OCI-LY7 (cell line): ENCODE measurements at regions not wholly inside any gene's neighbourhood (a gene's known extent, or its start where the extent isn't known, plus 50 kb on each side); places are given as distances from the start of the nearest gene placed in this dataset.
A peak's percentile ranks its signal among the peaks of the same experiment; 100 is the strongest.

Source experiments
- BruUV-seq: library from RNA; stranded (reverse); fragments of 400-500 nt; replicated peaks from 2 replicates; lab custom pipeline; 2021; lab: Mats Ljungman, UMichigan
- CTCF ChIA-PET: fragments of 300-600 bp; sonication (Branson Sonifier 250); formaldehyde crosslinking; loops from one replicate; lab custom pipeline; 2022; ENCODE audit warnings: antibody characterized with exemption; ENCODE audit not compliant: unreplicated experiment; lab: Charles Lee
- POLR2A ChIA-PET: fragments of 300-600 bp; sonication (Branson Sonifier 250); formaldehyde crosslinking; loops from one replicate; lab custom pipeline; 2022; ENCODE audit warnings: antibody characterized with exemption; lab: Charles Lee
- DNase-seq: peaks from one replicate; pipeline ENCODE4 v3.0.0-alpha.2; 2015; ENCODE audit warnings: low spot score
- H2AFZ ChIP-seq: fragments of 200-600 bp; sonication (generic), shearing (Covaris generic); 2 replicates; pipeline ENCODE4 v1.6.1; 2014; ENCODE audit warnings: mild to moderate bottlenecking, antibody characterized with exemption, low read length, moderate library complexity
- H3K27ac ChIP-seq: fragments of 200-600 bp; sonication (generic); 2 replicates; pipeline ENCODE4 v1.5.1; 2014; ENCODE audit warnings: mixed run types, low read depth, mild to moderate bottlenecking, moderate library complexity, low read length, inconsistent platforms; ENCODE audit not compliant: poor library complexity, severe bottlenecking
- H3K36me3 ChIP-seq: fragments of 200-600 bp; sonication (generic); 2 replicates; pipeline ENCODE4 v1.6.1; 2014; ENCODE audit warnings: mild to moderate bottlenecking, antibody characterized with exemption, low read length, moderate library complexity, mixed read lengths; ENCODE audit not compliant: insufficient read depth
- H3K4me1 ChIP-seq: fragments of 200-600 bp; sonication (generic); 2 replicates; pipeline ENCODE4 v1.5.1; 2014; ENCODE audit warnings: mild to moderate bottlenecking, low read length; ENCODE audit not compliant: insufficient read depth, poor library complexity, severe bottlenecking
- H3K4me2 ChIP-seq: fragments of 200-600 bp; sonication (generic); 2 replicates; pipeline ENCODE4 v1.6.1; 2014; ENCODE audit warnings: mild to moderate bottlenecking, low read length
- H3K4me3 ChIP-seq: fragments of 200-600 bp; sonication (generic); 2 replicates; pipeline ENCODE4 v1.5.1; 2014; ENCODE audit warnings: mild to moderate bottlenecking, low read depth, low read length; ENCODE audit not compliant: poor library complexity, severe bottlenecking
- H3K79me2 ChIP-seq: fragments of 200-600 bp; sonication (generic); 2 replicates; pipeline ENCODE4 v1.6.1; 2016; ENCODE audit warnings: low read depth, mild to moderate bottlenecking, low read length, moderate library complexity, mixed read lengths; ENCODE audit not compliant: insufficient read depth
- H3K9me2 ChIP-seq: fragments of 200-600 bp; sonication (generic); 2 replicates; pipeline ENCODE4 v1.6.1; 2016; ENCODE audit warnings: mild to moderate bottlenecking, low read length, mixed read lengths; ENCODE audit not compliant: insufficient read depth
- H3K9me3 ChIP-seq: fragments of 200-600 bp; sonication (generic); 2 replicates; pipeline ENCODE4 v1.6.1; 2014; ENCODE audit warnings: mild to moderate bottlenecking, mixed run types, low read length, mixed read lengths
- H4K20me1 ChIP-seq: fragments of 200-600 bp; sonication (generic); 2 replicates; pipeline ENCODE4 v1.6.1; 2014; ENCODE audit warnings: mild to moderate bottlenecking, antibody characterized with exemption, low read length, moderate library complexity, mixed read lengths; ENCODE audit not compliant: insufficient read depth
- CTCF ChIP-seq: fragments of 200-600 bp; sonication (generic); conservative IDR thresholded peaks from 2 replicates; pipeline ENCODE4 v1.5.1; 2014; ENCODE audit warnings: mild to moderate bottlenecking, antibody characterized with exemption, low read length, moderate library complexity, mixed read lengths
- EZH2phosphoT487 ChIP-seq: fragments of 200-600 bp; sonication (generic); IDR thresholded peaks from 2 replicates; pipeline ENCODE4 v1.6.1; 2018; ENCODE audit warnings: low read depth, borderline replicate concordance, mild to moderate bottlenecking, mixed run types, antibody characterized with exemption, low read length, moderate library complexity, mixed read lengths
- intact Hi-C: fragments of 100-400 bp; cut with micrococcal nuclease; formaldehyde crosslinking; loops from one replicate; pipeline ENCODE4 v1.10.0; 2022; ENCODE audit not compliant: unreplicated experiment

DNA sequence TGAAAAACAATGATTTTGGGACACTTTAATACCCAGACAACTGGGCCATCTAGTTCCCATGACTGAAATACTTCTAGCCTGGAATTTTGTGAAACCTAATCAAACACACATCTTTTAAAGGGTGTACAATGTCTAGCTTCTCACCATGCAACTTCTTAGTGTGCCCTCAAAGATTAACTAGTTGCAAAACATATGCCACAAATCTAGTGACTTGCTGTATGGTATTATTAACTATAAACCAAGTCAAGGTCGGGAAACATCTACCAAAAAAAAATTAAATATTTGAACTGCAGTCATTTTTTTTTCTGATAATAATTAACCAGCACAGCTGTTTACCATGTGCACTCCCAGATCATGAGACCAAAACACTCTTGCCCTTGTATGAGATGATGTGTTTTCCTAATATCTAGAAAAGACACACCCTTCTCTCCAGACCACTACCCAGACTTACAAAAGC, 171.8 kb upstream of the FOXN3 start:
- H3K9me3 ChIP-seq: no peaks in the 10 kb centered on the region
- intact Hi-C loops: no loop called here
- H2AFZ ChIP-seq: no peak overlapping the region
- H3K4me3 ChIP-seq: no peak overlapping the region
- H3K9me2 ChIP-seq: no peaks in the 10 kb centered on the region
- no peaks in the 10 kb centered on the region for H3K79me2 ChIP-seq
- DNase-seq: no peak
- TF ChIP-seq EZH2phosphoT487: no peak
- TF ChIP-seq CTCF: no peak
- ChIA-PET CTCF (no interaction called here), POLR2A (interaction anchor here (0.6 to 0.7 kb wide), 2 partner anchors 26 to 54 kb away, joined by 5 to 9 read pairs; no protein-coding TSS in a partner anchor)
- 0 out of 2 replicates have a peak overlapping the region, but pooled peaks have one; percentile 42 for H3K4me2 ChIP-seq
- no peak overlapping the region for H3K27ac ChIP-seq
- BruUV-seq: no TSS peak
- no peaks in the 10 kb centered on the region for H4K20me1 ChIP-seq
- peaks cover under 1% of the 10 kb centered on the region; the same call in 1 of the 2 replicates for H3K36me3 ChIP-seq
- H3K4me1 ChIP-seq: peaks cover 16% of the 10 kb centered on the region

- BruUV-seq: no TSS peak
- Histone ChIP-seq H3K79me2 (no peaks in the 10 kb centered on the region), H3K4me2 (no peak overlapping the region), H3K4me1 (peaks cover 16% of the 10 kb centered on the region), H3K9me2 (no peaks in the 10 kb centered on the region), H3K9me3 (no peaks in the 10 kb centered on the region), H4K20me1 (no peaks in the 10 kb centered on the region), H2AFZ (no peak overlapping the region), H3K27ac (no peak overlapping the region), H3K36me3 (no peaks in the 10 kb centered on the region; the same call in 1 of the 2 replicates), H3K4me3 (no peak overlapping the region)
- ChIA-PET CTCF (no interaction called here), POLR2A (interaction anchor here (0.7 kb wide), 1 partner anchor 55 kb away, joined by 4 read pairs; no protein-coding TSS in a partner anchor)
- intact Hi-C loops: no loop called here
- no peak for TF ChIP-seq CTCF
- TF ChIP-seq EZH2phosphoT487: no peak
- no peak for DNase-seq
Measured at GRCh38 chr14:89588016-89588415, 171.0 kb upstream of the FOXN3 start.

- no peak overlapping the region for H3K27ac ChIP-seq
- TF ChIP-seq CTCF (no peak), EZH2phosphoT487 (no peak)
- no peaks in the 10 kb centered on the region for H3K9me3 ChIP-seq
- H3K4me1 ChIP-seq: peaks cover 16% of the 10 kb centered on the region
- no peaks in the 10 kb centered on the region; the same call in 1 of the 2 replicates for H3K36me3 ChIP-seq
- H3K4me2 ChIP-seq: no peak overlapping the region
- intact Hi-C loops: no loop called here
- no TSS peak for BruUV-seq
- no peak for DNase-seq
- no peaks in the 10 kb centered on the region for H3K9me2 ChIP-seq
- no peaks in the 10 kb centered on the region for H3K79me2 ChIP-seq
- no peak overlapping the region for H2AFZ ChIP-seq
- no peak overlapping the region for H3K4me3 ChIP-seq
- CTCF ChIA-PET: no interaction called here
- H4K20me1 ChIP-seq: no peaks in the 10 kb centered on the region
- POLR2A ChIA-PET: no interaction called here
Measured at GRCh38 chr14:89587136-89587420, 170.0 kb upstream of the FOXN3 start.
